ENCODE measurements at regions not wholly inside any gene's neighbourhood (a gene's known extent, or its start where the extent isn't known, plus 50 kb on each side); places are given as distances from the start of the nearest gene placed in this dataset.

- DNase-seq: no peak
- TF ChIP-seq CTCF (conservative IDR thresholded peaks at IDR 0.05; ENCODE audit: low read depth, low read length) (no peak), EZH2 (IDR thresholded peaks at IDR 0.05; ENCODE audit: low read length, unreplicated experiment) (no peak), EZH2phosphoT487 (IDR thresholded peaks at IDR 0.05; ENCODE audit: borderline replicate concordance, low read length) (no peak)
- no peak for ATAC-seq
- no peaks in the 10 kb centered on the region for H3F3A ChIP-seq (ENCODE audit: low read length, unreplicated experiment)
- peaks cover 37% of the 10 kb centered on the region for H3K27me3 ChIP-seq (ENCODE audit: low read length)
- POLR2A ChIA-PET (ENCODE audit: unreplicated experiment): no interaction called here
- H3K9ac ChIP-seq (ENCODE audit: low read length): no peak overlapping the region
- H3K36me3 ChIP-seq (ENCODE audit: low read depth, low read length): no peaks in the 10 kb centered on the region
- H4K20me1 ChIP-seq (ENCODE audit: low read length): no peaks in the 10 kb centered on the region
- intact Hi-C loops (cut with micrococcal nuclease): no loop called here
- H3K4me2 ChIP-seq (ENCODE audit: low read length): no peak overlapping the region
- H3K4me3 ChIP-seq (ENCODE audit: low read length): no peak overlapping the region
- H3K79me2 ChIP-seq (ENCODE audit: low read length): no peaks in the 10 kb centered on the region
- CTCF ChIA-PET: no interaction called here
- H2AFZ ChIP-seq (ENCODE audit: low read length): no peak overlapping the region
- H3K9me3 ChIP-seq (ENCODE audit: low read length): peaks cover 6% of the 10 kb centered on the region; the same call in 1 of the 2 replicates
- H3K9me2 ChIP-seq (replicated peaks; ENCODE audit: low read length): no peaks in the 10 kb centered on the region
- no TSS peak for BruUV-seq (replicated peaks)
- H3K4me1 ChIP-seq (ENCODE audit: insufficient read depth, low read length): no peaks in the 10 kb centered on the region
- no peak overlapping the region for H3K27ac ChIP-seq (ENCODE audit: low read length)
Observed at GRCh38 chr17:73870068-73870467, 225.8 kb upstream of the SDK2 start.

GRCh38 chr17:73870473-73870872 lies 226.2 kb upstream of the SDK2 start:
- Histone ChIP-seq H3K4me3 (ENCODE audit: low read length) (no peak overlapping the region), H3F3A (ENCODE audit: low read length, unreplicated experiment) (no peaks in the 10 kb centered on the region), H3K27me3 (ENCODE audit: low read length) (peaks cover 35% of the 10 kb centered on the region), H3K4me2 (ENCODE audit: low read length) (no peak overlapping the region), H3K36me3 (ENCODE audit: low read depth, low read length) (no peaks in the 10 kb centered on the region), H2AFZ (ENCODE audit: low read length) (no peak overlapping the region), H3K27ac (ENCODE audit: low read length) (no peak overlapping the region), H4K20me1 (ENCODE audit: low read length) (no peaks in the 10 kb centered on the region), H3K9me2 (replicated peaks; ENCODE audit: low read length) (no peaks in the 10 kb centered on the region), H3K79me2 (ENCODE audit: low read length) (no peaks in the 10 kb centered on the region), H3K4me1 (ENCODE audit: insufficient read depth, low read length) (no peaks in the 10 kb centered on the region), H3K9ac (ENCODE audit: low read length) (no peak overlapping the region), H3K9me3 (ENCODE audit: low read length) (peaks cover 6% of the 10 kb centered on the region; the same call in 1 of the 2 replicates)
- BruUV-seq (replicated peaks): no TSS peak
- no peak for TF ChIP-seq CTCF (conservative IDR thresholded peaks at IDR 0.05; ENCODE audit: low read depth, low read length)
- TF ChIP-seq EZH2phosphoT487 (IDR thresholded peaks at IDR 0.05; ENCODE audit: borderline replicate concordance, low read length): no peak
- TF ChIP-seq EZH2 (IDR thresholded peaks at IDR 0.05; ENCODE audit: low read length, unreplicated experiment): no peak
- no peak for ATAC-seq
- CTCF ChIA-PET: no interaction called here
- POLR2A ChIA-PET (ENCODE audit: unreplicated experiment): no interaction called here
- intact Hi-C loops (cut with micrococcal nuclease): no loop called here
- no peak for DNase-seq

- peaks cover 27% of the 10 kb centered on the region for H3K27me3 ChIP-seq (ENCODE audit: low read length)
- no peaks in the 10 kb centered on the region for H3K79me2 ChIP-seq (ENCODE audit: low read length)
- H3K4me1 ChIP-seq (ENCODE audit: insufficient read depth, low read length): no peaks in the 10 kb centered on the region
- no peaks in the 10 kb centered on the region for H3F3A ChIP-seq (ENCODE audit: low read length, unreplicated experiment)
- no peaks in the 10 kb centered on the region for H4K20me1 ChIP-seq (ENCODE audit: low read length)
- DNase-seq (no peak), ATAC-seq (no peak)
- intact Hi-C loops (cut with micrococcal nuclease): no loop called here
- H3K9me2 ChIP-seq (replicated peaks; ENCODE audit: low read length): no peaks in the 10 kb centered on the region
- H3K9ac ChIP-seq (ENCODE audit: low read length): no peak overlapping the region
- CTCF ChIA-PET: interaction anchor here (0.7 kb wide), 1 partner anchor 68 kb away, joined by 10 read pairs; no protein-coding TSS in a partner anchor
- H3K9me3 ChIP-seq (ENCODE audit: low read length): peaks cover 6% of the 10 kb centered on the region; the same call in 1 of the 2 replicates
- POLR2A ChIA-PET (ENCODE audit: unreplicated experiment): no interaction called here
- H3K4me3 ChIP-seq (ENCODE audit: low read length): no peak overlapping the region
- H3K36me3 ChIP-seq (ENCODE audit: low read depth, low read length): no peaks in the 10 kb centered on the region
- no peak overlapping the region for H3K27ac ChIP-seq (ENCODE audit: low read length)
- H2AFZ ChIP-seq (ENCODE audit: low read length): no peak overlapping the region
- TF ChIP-seq EZH2 (IDR thresholded peaks at IDR 0.05; ENCODE audit: low read length, unreplicated experiment): no peak
- no peak for TF ChIP-seq EZH2phosphoT487 (IDR thresholded peaks at IDR 0.05; ENCODE audit: borderline replicate concordance, low read length)
- TF ChIP-seq CTCF (conservative IDR thresholded peaks at IDR 0.05; ENCODE audit: low read depth, low read length): no peak
- no peak overlapping the region for H3K4me2 ChIP-seq (ENCODE audit: low read length)
- no TSS peak for BruUV-seq (replicated peaks)
Observed at GRCh38 chr17:73872816-73873215, 228.6 kb upstream of the SDK2 start.

All from PC-3 (cell line).